ENCODE measurements at regions not wholly inside any gene's neighbourhood (a gene's known extent, or its start where the extent isn't known, plus 50 kb on each side); places are given as distances from the start of the nearest gene placed in this dataset.

- no peak for TF ChIP-seq CHD7 (IDR thresholded peaks at IDR 0.05; ENCODE audit: insufficient replicate concordance, low read length)
- no peak for TF ChIP-seq RAD21 (IDR thresholded peaks at IDR 0.05 in 1 of 2, conservative IDR thresholded peaks at IDR 0.05 in 1 of 2; ENCODE audit: low read depth in 2 of 2, low read length in 2 of 2)
- no peak for TF ChIP-seq TAF7 (optimal IDR thresholded peaks at IDR 0.05; ENCODE audit: borderline replicate concordance, low read depth, low read length)
- TF ChIP-seq USF2 (IDR thresholded peaks at IDR 0.05; ENCODE audit: low read length), result no peak
- no peak for TF ChIP-seq SRF (IDR thresholded peaks at IDR 0.05; ENCODE audit: low read depth, low read length)
Observed at GRCh38 chr2:57544624-57545023, 502.0 kb upstream of the VRK2 start (continued).

Data from H1 (cell line).